LNCaP clone FGC (cell line): ENCODE measurements at regions not wholly inside any gene's neighbourhood (a gene's known extent, or its start where the extent isn't known, plus 50 kb on each side); places are given as distances from the start of the nearest gene placed in this dataset.

Source experiments
- DNase-seq: peaks from one replicate; pipeline ENCODE4 v3.0.0-alpha.2; 2011; ENCODE audit warnings: low read depth
- H3K4me3 ChIP-seq: 2 replicates; pipeline ENCODE4 v1.5.1; 2011; ENCODE audit warnings: mild to moderate bottlenecking, low read depth, low read length, control low read depth
- TF ChIP-seq, protein P1 (sequence below): IDR thresholded peaks from 2 replicates; pipeline ENCODE4 v1.5.1; 2012; ENCODE audit warnings: mild to moderate bottlenecking; ENCODE audit not compliant: control insufficient read depth, insufficient read depth; ENCODE audit errors: extremely low read depth

DNA sequence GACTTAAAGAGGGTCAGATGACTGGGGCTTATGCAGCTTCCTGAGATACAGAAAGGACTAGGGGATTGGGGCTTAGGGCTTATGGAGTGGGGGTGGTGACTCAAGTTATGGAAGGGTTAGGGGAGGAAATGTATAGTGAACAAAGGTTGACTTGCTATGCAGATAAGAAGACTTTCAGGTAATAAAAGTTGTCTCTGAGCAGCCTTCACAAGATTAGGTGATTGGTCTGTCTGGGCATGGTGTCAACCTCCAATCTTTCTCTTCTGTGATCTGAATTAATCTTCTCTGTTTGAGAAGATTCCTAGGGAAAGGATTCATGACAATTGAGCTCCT, 436.5 kb downstream of the SIPA1L2 start:
- no peak overlapping the region for H3K4me3 ChIP-seq
- DNase-seq, result no peak
- TF ChIP-seq, protein P1, sequence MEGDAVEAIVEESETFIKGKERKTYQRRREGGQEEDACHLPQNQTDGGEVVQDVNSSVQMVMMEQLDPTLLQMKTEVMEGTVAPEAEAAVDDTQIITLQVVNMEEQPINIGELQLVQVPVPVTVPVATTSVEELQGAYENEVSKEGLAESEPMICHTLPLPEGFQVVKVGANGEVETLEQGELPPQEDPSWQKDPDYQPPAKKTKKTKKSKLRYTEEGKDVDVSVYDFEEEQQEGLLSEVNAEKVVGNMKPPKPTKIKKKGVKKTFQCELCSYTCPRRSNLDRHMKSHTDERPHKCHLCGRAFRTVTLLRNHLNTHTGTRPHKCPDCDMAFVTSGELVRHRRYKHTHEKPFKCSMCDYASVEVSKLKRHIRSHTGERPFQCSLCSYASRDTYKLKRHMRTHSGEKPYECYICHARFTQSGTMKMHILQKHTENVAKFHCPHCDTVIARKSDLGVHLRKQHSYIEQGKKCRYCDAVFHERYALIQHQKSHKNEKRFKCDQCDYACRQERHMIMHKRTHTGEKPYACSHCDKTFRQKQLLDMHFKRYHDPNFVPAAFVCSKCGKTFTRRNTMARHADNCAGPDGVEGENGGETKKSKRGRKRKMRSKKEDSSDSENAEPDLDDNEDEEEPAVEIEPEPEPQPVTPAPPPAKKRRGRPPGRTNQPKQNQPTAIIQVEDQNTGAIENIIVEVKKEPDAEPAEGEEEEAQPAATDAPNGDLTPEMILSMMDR, result no peak

DNA sequence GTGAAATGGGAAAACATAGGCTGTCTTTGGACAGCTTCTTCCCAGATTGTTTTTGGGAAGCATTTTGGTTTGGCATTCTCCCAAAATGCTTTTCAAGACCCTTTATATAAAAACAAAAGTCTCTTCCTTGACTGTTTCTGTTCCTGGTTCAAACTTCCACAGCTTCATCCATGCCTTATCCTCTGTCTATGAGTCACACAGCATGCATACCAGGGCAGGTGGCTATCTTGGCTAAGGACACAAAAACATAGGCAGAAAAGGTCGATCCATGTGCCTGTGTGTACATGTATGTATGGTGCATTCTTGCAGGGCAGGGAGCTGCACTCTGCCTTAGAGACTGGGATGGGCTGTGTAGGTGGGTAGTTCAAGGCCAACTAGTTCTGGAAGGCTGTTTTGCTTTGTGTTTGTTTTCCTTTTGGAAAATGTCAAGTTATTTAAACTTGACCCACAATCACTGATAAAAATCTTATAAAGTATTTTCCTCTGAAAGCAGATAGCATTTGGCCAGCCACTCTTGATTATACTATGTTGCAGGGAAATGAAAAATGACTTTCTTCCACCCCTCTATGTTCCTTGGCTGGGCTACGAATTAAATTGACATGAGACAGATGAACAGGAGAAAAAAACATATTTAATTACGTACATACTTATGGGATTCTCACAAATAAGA, 437.0 kb downstream of the SIPA1L2 start:
- DNase-seq, result no peak
- H3K4me3 ChIP-seq, result no peak overlapping the region
- TF ChIP-seq, protein P1, result no peak

DNA sequence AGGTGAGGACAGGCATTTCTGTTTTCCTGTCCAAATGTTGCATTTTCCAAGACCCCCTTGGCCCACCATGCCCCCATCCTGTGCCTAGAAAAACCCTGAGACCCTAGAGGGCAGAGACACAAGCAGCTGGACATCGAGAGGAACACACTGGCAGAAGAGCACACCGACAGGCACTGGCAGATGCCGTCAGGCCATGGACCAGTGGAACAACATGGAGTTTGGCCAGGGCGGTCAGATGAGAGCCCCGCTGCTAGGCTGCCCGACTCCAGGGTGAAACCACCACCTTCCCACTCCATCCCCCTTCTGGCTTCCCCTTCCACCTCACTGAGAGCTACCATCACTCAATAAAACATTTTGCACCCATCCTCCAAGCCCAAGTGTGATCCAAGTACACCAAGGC, 438.4 kb downstream of the SIPA1L2 start:
- no peak overlapping the region for H3K4me3 ChIP-seq
- DNase-seq, result no peak
- TF ChIP-seq, protein P1, result no peak

DNA sequence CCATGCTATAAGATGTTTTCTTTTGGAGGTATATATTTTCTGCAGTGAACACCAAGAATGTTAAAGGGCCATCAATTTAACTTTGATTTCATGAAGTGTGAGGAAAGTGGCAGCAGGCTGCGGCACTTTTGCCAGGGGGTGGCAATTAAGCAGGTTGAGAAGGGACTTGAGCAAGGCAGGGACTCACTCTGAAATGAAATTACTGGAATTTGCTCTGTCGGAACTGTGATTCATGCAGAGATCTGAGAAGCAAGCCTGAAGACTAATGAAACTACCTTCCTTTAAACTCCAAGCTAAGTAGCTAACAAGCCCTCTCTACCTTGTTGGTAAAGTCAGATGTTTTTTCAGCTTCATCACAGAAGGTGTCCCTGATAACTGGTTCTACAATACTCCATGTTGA, 441.6 kb downstream of the SIPA1L2 start:
- TF ChIP-seq, protein P1, result no peak
- DNase-seq, result no peak
- H3K4me3 ChIP-seq, result no peak overlapping the region

DNA sequence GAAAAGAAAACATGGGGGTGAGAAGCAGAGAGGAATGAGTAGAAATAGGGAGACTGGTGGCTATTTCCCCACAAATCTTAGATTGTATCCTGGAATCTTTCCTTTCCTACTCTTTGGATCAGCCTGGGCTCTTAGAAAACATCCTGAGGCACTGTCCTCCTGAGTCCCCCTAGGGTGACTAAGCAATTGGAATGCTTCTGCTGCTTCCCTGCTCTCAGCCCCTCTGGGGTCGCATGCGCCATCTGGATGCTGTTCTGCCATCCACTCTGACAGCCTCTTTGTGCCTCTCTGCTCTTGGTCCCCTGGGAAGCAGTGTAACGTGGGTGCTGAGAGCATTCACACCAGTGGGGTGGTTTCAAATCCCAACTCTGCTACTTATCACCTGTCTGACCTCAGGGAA, 443.0 kb downstream of the SIPA1L2 start:
- DNase-seq, result no peak
- TF ChIP-seq, protein P1, result no peak
- no peak overlapping the region for H3K4me3 ChIP-seq

DNA sequence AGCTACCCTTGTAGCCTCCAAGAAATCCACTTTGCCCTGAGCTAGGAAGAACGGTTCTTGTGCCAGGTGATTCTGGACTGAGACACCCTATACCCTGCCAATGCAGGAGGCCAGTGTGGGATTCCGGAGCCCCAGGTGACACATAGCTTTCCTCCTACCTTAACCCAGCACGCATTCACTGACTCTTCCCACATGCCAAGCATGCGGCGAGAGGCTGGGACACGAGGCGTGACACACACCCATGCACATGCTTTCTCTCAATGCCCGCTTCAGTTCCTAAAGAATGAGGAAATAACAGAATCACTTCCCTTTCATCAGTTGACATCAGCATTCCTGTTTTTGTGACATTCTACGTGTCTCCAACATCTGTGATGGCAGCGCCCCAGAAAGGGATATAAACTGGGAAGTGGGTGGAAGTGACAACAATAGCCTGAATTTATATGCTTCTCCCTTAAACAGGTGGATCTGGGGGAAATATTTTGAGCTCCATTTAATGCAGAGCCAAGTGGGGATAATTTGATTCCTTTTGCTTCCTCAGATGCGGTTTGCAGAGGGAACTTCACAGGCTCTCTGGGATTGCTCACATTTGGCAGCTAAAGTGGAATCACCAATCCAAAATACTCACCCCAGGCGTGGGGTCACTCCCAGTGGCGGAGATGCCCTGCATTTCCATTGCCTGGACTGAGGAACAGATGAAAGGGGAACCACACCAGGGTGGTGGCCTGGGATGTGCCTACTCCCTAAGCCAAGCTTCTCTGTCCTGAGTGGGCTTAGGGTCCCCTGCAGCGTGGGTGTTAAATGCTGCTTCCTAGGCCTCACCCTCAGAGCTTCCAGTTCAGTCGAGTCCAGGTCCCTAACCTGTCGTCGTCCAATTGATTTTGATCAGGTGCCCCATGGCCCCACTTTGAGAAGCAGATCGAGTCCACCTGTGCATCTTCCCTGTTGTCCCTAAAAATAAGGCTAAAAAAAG, 445.1 kb downstream of the SIPA1L2 start:
- no peak for DNase-seq
- TF ChIP-seq, protein P1, result no peak
- H3K4me3 ChIP-seq, result no peak overlapping the region
